ENCODE measurements at regions not wholly inside any gene's neighbourhood (a gene's known extent, or its start where the extent isn't known, plus 50 kb on each side); places are given as distances from the start of the nearest gene placed in this dataset.
"Not testable (repeated sequence)": the region's sequence is repeated elsewhere in the genome, so short reads cannot be mapped to it uniquely, and the experiment has no call there.

DNA sequence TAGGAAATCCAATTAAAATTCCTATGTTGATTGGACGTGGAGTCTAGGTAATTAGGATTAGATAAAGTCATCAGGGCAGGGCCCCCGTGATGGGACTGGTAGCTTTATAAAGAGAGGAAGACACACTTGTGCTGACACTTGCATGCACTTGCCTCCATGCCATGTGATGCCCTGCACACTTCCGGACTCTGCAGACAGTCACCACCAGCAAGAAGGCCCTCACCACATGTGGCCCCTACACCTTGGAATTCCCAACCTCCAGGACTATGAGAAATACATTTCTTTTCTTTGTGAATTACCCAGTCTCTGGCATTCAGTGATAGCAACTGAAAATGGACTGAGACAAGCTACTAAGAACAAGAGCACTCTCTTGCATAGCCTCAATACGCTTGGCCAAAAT is 90.6 kb downstream of the CRYGS start:
- TF ChIP-seq, protein P1, sequence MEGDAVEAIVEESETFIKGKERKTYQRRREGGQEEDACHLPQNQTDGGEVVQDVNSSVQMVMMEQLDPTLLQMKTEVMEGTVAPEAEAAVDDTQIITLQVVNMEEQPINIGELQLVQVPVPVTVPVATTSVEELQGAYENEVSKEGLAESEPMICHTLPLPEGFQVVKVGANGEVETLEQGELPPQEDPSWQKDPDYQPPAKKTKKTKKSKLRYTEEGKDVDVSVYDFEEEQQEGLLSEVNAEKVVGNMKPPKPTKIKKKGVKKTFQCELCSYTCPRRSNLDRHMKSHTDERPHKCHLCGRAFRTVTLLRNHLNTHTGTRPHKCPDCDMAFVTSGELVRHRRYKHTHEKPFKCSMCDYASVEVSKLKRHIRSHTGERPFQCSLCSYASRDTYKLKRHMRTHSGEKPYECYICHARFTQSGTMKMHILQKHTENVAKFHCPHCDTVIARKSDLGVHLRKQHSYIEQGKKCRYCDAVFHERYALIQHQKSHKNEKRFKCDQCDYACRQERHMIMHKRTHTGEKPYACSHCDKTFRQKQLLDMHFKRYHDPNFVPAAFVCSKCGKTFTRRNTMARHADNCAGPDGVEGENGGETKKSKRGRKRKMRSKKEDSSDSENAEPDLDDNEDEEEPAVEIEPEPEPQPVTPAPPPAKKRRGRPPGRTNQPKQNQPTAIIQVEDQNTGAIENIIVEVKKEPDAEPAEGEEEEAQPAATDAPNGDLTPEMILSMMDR (IDR thresholded peaks at IDR 0.05): no peak
- TF ChIP-seq POLR2A (IDR thresholded peaks at IDR 0.05): no peak
- Histone ChIP-seq H3K4me3 (no peak overlapping the region), H3K4me1 (no peaks in the 10 kb centered on the region), H3K27me3 (no peaks in the 10 kb centered on the region), H3K36me3 (no peaks in the 10 kb centered on the region), H3K27ac (no peak overlapping the region), H3K9me3 (no peaks in the 10 kb centered on the region)
- DNase-seq: no peak

DNA sequence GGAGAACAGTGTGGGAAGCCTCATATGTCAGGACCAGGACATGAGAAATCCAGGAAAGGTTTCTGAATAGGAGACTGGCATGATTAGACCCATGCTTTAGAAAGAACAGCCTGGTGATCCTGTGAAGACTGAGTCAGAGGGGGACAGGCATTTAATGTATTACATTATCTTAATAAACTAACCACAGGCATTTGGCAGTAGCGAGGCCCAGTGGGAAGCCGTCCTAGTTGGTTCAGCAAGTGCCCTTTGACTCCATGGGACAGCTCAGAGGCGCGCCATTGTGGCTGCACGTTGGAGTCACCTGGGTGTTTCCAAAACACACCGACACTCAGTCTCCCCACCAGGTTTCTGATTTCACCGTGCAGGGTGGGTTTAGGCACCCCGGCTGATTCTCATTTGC is 90.5 kb upstream of the DGKG start:
- Histone ChIP-seq H3K36me3 (no peaks in the 10 kb centered on the region), H3K27ac (no peak overlapping the region), H3K4me1 (no peaks in the 10 kb centered on the region), H3K27me3 (no peaks in the 10 kb centered on the region), H3K4me3 (no peak overlapping the region), H3K9me3 (no peaks in the 10 kb centered on the region)
- DNase-seq: no peak
- TF ChIP-seq, protein P1 (IDR thresholded peaks at IDR 0.05): no peak
- TF ChIP-seq POLR2A (IDR thresholded peaks at IDR 0.05): no peak

DNA sequence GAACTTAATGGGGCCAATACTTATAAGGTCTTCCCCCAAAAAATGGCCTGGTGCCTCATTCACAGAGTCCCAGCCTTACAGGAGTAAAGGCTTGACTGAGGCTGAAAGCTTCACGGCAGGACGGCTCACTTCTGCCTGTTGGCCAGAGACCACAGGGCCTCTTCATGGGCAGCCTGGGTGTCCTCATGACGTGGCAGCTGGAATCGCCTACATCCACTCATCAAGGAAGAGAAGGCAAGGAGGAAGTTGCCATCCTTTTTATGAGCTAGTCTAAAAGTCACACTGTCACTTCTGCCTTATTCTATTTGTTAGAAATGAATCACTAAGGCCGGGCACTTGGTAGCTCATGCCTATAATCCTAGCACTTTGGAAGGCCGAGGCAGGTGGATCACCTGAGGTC is 89.3 kb upstream of the DGKG start:
- H3K27ac ChIP-seq: no peak overlapping the region
- H3K27me3 ChIP-seq: no peaks in the 10 kb centered on the region
- no peak overlapping the region for H3K4me3 ChIP-seq
- no peaks in the 10 kb centered on the region for H3K36me3 ChIP-seq
- TF ChIP-seq, protein P1 (IDR thresholded peaks at IDR 0.05): no peak
- no peak for TF ChIP-seq POLR2A (IDR thresholded peaks at IDR 0.05)
- H3K9me3 ChIP-seq: no peaks in the 10 kb centered on the region
- no peaks in the 10 kb centered on the region for H3K4me1 ChIP-seq
- no peak for DNase-seq

DNA sequence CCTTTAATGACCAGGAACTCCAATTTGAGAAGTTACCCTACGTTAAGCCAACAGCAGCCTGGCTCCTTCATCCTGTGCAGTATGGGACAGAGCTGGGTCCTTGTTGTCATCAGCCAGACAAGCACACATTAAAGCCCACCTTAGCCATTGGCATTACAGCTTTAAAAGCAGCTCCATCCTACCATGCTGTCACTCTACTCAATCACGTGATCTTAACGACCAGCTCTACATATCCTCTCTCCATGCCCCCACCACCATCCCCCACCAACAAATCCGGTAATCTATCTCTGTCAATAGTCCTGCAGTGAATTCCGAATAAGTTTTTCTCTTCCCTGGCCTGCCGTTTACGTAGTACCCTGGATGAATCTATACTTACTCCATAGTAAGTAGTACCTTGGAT is 82.9 kb upstream of the DGKG start:
- no peak for DNase-seq
- Histone ChIP-seq H3K4me1 (no peaks in the 10 kb centered on the region), H3K36me3 (no peaks in the 10 kb centered on the region), H3K4me3 (no peak overlapping the region), H3K27me3 (no peaks in the 10 kb centered on the region), H3K27ac (no peak overlapping the region), H3K9me3 (no peaks in the 10 kb centered on the region)
- TF ChIP-seq, protein P1 (IDR thresholded peaks at IDR 0.05): no peak
- TF ChIP-seq POLR2A (IDR thresholded peaks at IDR 0.05): no peak

DNA sequence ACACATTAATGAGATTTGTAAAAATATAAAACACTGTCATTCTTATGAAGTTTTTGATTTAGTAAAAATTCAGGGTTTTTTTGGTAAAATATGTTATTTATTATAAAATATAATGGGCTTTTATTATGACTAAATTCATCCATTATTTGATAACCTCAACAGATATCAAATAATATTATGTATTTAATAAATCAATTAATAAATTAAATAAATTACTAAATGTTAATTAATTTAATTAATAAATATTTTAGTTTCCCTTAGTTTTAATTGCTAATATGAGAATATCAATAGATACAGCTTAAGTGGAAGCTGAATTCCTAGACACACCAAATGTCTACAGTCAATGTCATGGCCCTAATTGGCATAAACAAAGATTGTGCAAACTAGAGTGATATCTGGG is 82.3 kb upstream of the DGKG start:
- TF ChIP-seq, protein P1 (IDR thresholded peaks at IDR 0.05): no peak
- no peak for TF ChIP-seq POLR2A (IDR thresholded peaks at IDR 0.05)
- no peaks in the 10 kb centered on the region for H3K36me3 ChIP-seq
- H3K9me3 ChIP-seq: no peaks in the 10 kb centered on the region
- no peak overlapping the region for H3K4me3 ChIP-seq
- H3K27ac ChIP-seq: no peak overlapping the region
- H3K27me3 ChIP-seq: no peaks in the 10 kb centered on the region
- no peak for DNase-seq
- no peaks in the 10 kb centered on the region for H3K4me1 ChIP-seq

DNA sequence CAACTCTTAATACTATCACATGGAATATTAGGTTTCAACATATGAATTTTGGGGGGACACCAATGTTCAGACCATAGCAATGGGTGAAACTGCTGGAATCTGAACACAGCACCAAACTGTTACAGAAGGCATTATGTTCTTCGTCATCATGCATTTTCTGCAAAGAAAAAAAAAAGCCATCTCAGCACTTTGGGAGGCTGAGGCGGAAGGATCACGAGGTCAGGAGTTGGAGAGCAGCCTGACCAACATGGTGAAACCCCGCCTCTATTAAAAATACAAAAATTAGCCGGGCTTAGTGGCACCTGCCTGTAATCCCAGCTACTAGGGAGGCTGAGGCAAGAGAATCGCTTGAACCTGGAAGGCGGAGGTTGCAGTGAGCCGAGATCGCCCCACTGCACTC is 80.9 kb upstream of the DGKG start:
- not testable (repeated sequence) for H3K27ac ChIP-seq, H3K4me3 ChIP-seq, H3K36me3 ChIP-seq, H3K27me3 ChIP-seq, H3K4me1 ChIP-seq, DNase-seq, H3K9me3 ChIP-seq
